C4-2B (cell line): ENCODE measurements at regions not wholly inside any gene's neighbourhood (a gene's known extent, or its start where the extent isn't known, plus 50 kb on each side); places are given as distances from the start of the nearest gene placed in this dataset.

Source experiments
- ZFX ChIP-seq: fragments of 450-650 bp; IDR thresholded peaks from 2 replicates; pipeline ENCODE4 v1.6.1; 2017
- TF ChIP-seq, protein P1 (sequence below): fragments of 450-650 bp; conservative IDR thresholded peaks from 2 replicates; pipeline ENCODE4 v1.5.1; 2017; ENCODE audit warnings: mild to moderate bottlenecking

DNA sequence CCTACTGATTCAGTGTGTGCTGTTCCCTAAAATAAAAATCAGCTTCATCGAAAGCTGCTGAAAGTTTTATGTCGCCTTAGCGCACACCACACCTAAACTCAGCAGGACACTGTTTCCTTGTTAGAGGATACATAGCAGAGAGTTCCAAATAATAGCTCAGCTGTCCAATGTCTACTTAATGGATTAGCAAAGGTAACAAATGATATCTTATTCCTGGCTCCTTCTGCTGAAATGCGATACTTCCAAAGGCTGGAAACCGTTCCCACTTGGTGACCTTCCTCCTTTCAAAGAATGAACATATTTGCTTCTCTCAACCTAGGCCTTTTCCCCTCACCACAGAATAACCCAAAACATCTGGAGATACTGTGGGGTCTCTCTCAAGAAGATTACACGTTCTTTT is 189.5 kb upstream of the GMDS start:
- TF ChIP-seq, protein P1, sequence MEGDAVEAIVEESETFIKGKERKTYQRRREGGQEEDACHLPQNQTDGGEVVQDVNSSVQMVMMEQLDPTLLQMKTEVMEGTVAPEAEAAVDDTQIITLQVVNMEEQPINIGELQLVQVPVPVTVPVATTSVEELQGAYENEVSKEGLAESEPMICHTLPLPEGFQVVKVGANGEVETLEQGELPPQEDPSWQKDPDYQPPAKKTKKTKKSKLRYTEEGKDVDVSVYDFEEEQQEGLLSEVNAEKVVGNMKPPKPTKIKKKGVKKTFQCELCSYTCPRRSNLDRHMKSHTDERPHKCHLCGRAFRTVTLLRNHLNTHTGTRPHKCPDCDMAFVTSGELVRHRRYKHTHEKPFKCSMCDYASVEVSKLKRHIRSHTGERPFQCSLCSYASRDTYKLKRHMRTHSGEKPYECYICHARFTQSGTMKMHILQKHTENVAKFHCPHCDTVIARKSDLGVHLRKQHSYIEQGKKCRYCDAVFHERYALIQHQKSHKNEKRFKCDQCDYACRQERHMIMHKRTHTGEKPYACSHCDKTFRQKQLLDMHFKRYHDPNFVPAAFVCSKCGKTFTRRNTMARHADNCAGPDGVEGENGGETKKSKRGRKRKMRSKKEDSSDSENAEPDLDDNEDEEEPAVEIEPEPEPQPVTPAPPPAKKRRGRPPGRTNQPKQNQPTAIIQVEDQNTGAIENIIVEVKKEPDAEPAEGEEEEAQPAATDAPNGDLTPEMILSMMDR = no peak
- TF ChIP-seq ZFX = no peak
